Aorta (tissue), 5 donors: ENCODE measurements at regions not wholly inside any gene's neighbourhood (a gene's known extent, or its start where the extent isn't known, plus 50 kb on each side); places are given as distances from the start of the nearest gene placed in this dataset.

Experiments used
- ATAC-seq: fragments of 200-7000 bp; cut with Tn5 transposase; one replicate; pipeline ENCODE4 v1.9.1; 2022; ENCODE audit warnings: moderate library complexity; ENCODE audit not compliant: low FRiP score
- DNase-seq, 2 donors: peaks; one replicate each; pipeline ENCODE4 v3.0.0-alpha.2; 2020
- H3K27ac ChIP-seq, 2 donors: one replicate each; pipeline ENCODE4 v1.5.1; 2013; ENCODE audit warnings: low read length in 2 of 2, mild to moderate bottlenecking in 2 of 2, moderate library complexity in 2 of 2, control low read depth in 1 of 2, inconsistent platforms in 1 of 2, low read depth in 1 of 2
- H3K27me3 ChIP-seq, 2 donors: one replicate each; pipeline ENCODE4 v1.6.1; 2013; ENCODE audit warnings: control low read depth in 1 of 2, low read length in 1 of 2, mild to moderate bottlenecking in 1 of 2, moderate library complexity in 1 of 2; ENCODE audit not compliant: insufficient read depth in 2 of 2, control insufficient read depth in 1 of 2
- H3K36me3 ChIP-seq, 2 donors: one replicate each; pipeline ENCODE4 v1.6.1; 2013; ENCODE audit warnings: control low read depth in 1 of 2, low read length in 1 of 2, mild to moderate bottlenecking in 1 of 2; ENCODE audit not compliant: insufficient read depth in 2 of 2, control insufficient read depth in 1 of 2
- H3K4me1 ChIP-seq, 2 donors: one replicate each; pipeline ENCODE4 v1.6.1; 2013; ENCODE audit warnings: low read length in 2 of 2, control low read depth in 1 of 2, mild to moderate bottlenecking in 1 of 2, moderate library complexity in 1 of 2; ENCODE audit not compliant: insufficient read depth in 2 of 2, control insufficient read depth in 1 of 2
- H3K4me3 ChIP-seq, 2 donors: one replicate each; pipeline ENCODE4 v1.5.1; 2013; ENCODE audit warnings: low read length in 2 of 2, control low read depth in 1 of 2, mild to moderate bottlenecking in 1 of 2
- H3K9me3 ChIP-seq: one replicate; pipeline ENCODE4 v1.6.1; 2013; ENCODE audit warnings: mild to moderate bottlenecking, low read length; ENCODE audit not compliant: control insufficient read depth
- WGBS, 2 donors: extraction: QIAGEN DNeasy Blood & Tissue Kit; methylation state at CpG; one replicate each; pipeline ENCODE4 v1.1.7; 2013; 5-methylcytosine and 5-hydroxymethylcytosine counted together
- intact Hi-C, 2 donors: fragments of 100-400 bp; cut with DNase I; formaldehyde crosslinking; loops; one replicate each; pipeline versions ENCODE4 v1.14.2 to v1.15.0; 2022
- donor health status: healthy with polysubstance abuse.
- donor health status: Bipolar disorder and iron deficiency.
- donor health status: DM: no; HTN: no; CAD: no.
- donor health status: DM: no; HTN: no; CAD: no.
- donor health status: DM: yes; HTN: yes; CAD: no.

DNA sequence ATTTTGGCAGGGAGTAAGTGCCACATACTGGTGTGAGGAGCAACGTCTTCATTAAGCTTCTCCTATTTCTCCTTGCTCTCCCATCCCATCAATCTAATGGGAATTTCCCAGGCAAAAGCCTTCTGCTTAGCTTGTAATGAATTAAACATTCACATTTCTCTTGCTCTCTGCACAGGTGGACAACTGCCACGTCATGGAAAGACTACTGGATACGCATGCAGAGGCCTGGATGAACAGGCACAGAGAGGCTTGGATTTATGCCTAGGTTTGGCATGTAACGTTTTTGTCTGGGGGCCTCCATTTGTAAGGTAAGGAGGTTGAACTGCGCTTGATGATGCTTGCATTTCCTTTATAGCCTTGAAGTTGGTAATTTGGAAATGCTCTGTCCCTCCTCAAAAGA lies 374.8 kb downstream of the KLF12 start:
- DNase-seq: no peak
- no peaks in the 10 kb centered on the region for H3K27me3 ChIP-seq
- intact Hi-C loops: loop anchor here (10.0 kb wide), 4 partner anchors 75 to 1465 kb away; no protein-coding TSS in a partner anchor
- 71 to 75% methylated on average over 5 of the region's 5 CpGs for WGBS, 2 donors
- no peaks in the 10 kb centered on the region for H3K4me1 ChIP-seq
- no peaks in the 10 kb centered on the region for H3K9me3 ChIP-seq
- no peaks in the 10 kb centered on the region for H3K36me3 ChIP-seq
- no peak overlapping the region for H3K4me3 ChIP-seq
- no peak for ATAC-seq
- H3K27ac ChIP-seq: no peak overlapping the region

- 62 to 69% methylated on average over 2 of the region's 2 CpGs for WGBS, 2 donors
- ATAC-seq: no peak
- Histone ChIP-seq H3K27me3 (no peaks in the 10 kb centered on the region), H3K9me3 (no peaks in the 10 kb centered on the region), H3K27ac (no peak overlapping the region), H3K4me3 (no peak overlapping the region), H3K4me1 (no peaks in the 10 kb centered on the region), H3K36me3 (no peaks in the 10 kb centered on the region)
- DNase-seq: no peak
- intact Hi-C loops: loop anchor here (10.0 kb wide), 4 partner anchors 77 to 1467 kb away; no protein-coding TSS in a partner anchor
Measured at GRCh38 chr13:73757481-73758233, 376.5 kb downstream of the KLF12 start.

DNA sequence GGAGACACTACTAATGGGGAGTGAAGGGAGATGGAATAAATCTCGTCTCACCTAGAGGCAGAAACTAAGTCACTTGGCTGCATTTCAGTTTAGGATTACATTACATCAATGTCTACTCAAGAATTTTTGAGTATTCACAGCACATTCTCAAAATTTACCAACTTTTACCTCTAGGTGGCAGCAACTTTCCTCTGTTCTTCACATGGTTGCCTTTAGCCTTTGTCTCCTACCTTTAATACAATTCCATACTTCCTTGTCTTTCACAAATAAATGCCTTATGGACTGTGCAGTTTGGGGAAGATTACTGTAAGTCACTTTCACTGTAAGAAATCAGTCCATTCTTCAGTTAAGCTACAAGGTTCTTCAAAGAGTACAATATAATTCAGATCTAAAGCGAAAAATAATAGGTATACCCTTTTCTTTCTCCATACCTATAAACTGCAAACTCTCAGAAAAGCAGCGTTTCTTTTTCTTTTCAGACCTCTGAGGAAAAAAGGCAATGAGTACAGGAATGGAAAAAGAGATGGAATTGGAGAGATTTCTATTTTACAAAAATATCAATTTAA lies 379.4 kb downstream of the KLF12 start:
- H3K4me1 ChIP-seq: no peaks in the 10 kb centered on the region
- intact Hi-C loops: loop anchor here (5.0 to 10.0 kb wide), 5 partner anchors 80 to 1470 kb away; no protein-coding TSS in a partner anchor
- 51% methylated on average over 3 of the region's 3 CpGs for WGBS, 2 donors

DNA sequence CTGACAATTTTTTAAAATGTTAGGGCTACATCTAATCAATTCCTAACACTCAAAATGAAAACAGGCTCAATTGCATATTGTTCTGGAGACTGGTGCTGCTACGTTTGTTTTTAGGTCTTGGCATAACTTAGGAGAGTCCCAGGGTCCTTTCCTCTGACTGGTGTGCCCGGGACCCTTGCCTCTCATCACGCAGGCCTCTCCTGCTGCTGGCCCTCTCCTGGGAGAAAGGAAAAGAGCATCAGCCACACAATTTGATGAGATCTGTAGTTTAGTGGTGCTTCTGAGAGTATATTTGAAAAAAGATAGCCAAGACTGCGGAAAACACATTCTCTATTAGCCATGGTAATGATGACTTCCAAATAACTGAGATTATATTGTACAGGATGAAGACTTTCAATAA lies 380.0 kb downstream of the KLF12 start:
- ATAC-seq: no peak
- H3K36me3 ChIP-seq: peaks cover 0 to 5% of the 10 kb centered on the region in 2 donors
- H3K27me3 ChIP-seq: no peaks in the 10 kb centered on the region
- intact Hi-C loops: loop anchor here (5.0 to 10.0 kb wide), 5 partner anchors 81 to 1471 kb away; no protein-coding TSS in a partner anchor
- no peak overlapping the region for H3K4me3 ChIP-seq
- no peaks in the 10 kb centered on the region for H3K4me1 ChIP-seq
- no peak for DNase-seq
- H3K9me3 ChIP-seq: no peaks in the 10 kb centered on the region
- WGBS, 2 donors: 42 to 44% methylated on average over 4 of the region's 4 CpGs
- H3K27ac ChIP-seq: no peak overlapping the region

More for the DNA sequence above, 379.4 kb downstream of the KLF12 start:
- no peak for DNase-seq
- Histone ChIP-seq H3K9me3 (no peaks in the 10 kb centered on the region), H3K36me3 (peaks cover 0 to 5% of the 10 kb centered on the region in 2 donors), H3K27ac (no peak overlapping the region), H3K4me3 (no peak overlapping the region), H3K27me3 (no peaks in the 10 kb centered on the region)
- peak; percentile 64 for ATAC-seq

GRCh38 chr13:73751290-73751689 lies 382.9 kb downstream of the KLF12 start:
- no peak overlapping the region for H3K4me3 ChIP-seq
- H3K27me3 ChIP-seq: no peaks in the 10 kb centered on the region
- WGBS, 2 donors: 82 to 83% methylated on average over 3 of the region's 3 CpGs
- H3K4me1 ChIP-seq: no peaks in the 10 kb centered on the region
- H3K36me3 ChIP-seq: peaks cover 0 to 5% of the 10 kb centered on the region in 2 donors
- H3K9me3 ChIP-seq: no peaks in the 10 kb centered on the region
- H3K27ac ChIP-seq: no peak overlapping the region
- ATAC-seq: no peak
- intact Hi-C loops: loop anchor here (5.0 to 10.0 kb wide), 5 partner anchors 84 to 1474 kb away; no protein-coding TSS in a partner anchor
- no peak for DNase-seq

DNA sequence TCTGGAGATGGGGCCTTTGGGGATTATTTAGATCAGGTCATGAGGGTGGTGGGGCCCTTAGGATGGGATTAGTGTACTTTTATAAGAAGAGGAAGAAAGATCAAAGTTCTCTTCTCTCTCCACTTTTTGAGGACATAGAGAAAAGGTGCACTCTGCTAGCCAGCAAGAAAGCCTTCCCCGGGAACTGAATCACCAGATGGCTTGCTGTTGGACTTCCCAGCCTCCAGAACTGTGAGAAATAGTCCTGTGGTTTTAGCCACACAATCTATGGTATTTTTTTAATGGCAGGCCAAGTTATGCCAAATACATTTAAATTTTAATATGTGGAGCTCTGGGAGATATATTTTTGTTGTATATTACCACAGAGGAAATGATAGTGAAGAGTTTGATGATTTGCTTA lies 385.8 kb downstream of the KLF12 start:
- 96 to 97% methylated on average over 1 of the region's 1 CpG for WGBS, 2 donors
- intact Hi-C loops: no loop called here
- DNase-seq: no peak
- no peak overlapping the region for H3K27ac ChIP-seq
- H3K36me3 ChIP-seq: peaks cover 0 to 5% of the 10 kb centered on the region in 2 donors
- H3K4me1 ChIP-seq: peaks cover 0 to 3% of the 10 kb centered on the region in 2 donors
- H3K4me3 ChIP-seq: no peak overlapping the region
- no peaks in the 10 kb centered on the region for H3K27me3 ChIP-seq
- no peaks in the 10 kb centered on the region for H3K9me3 ChIP-seq
- ATAC-seq: no peak

DNA sequence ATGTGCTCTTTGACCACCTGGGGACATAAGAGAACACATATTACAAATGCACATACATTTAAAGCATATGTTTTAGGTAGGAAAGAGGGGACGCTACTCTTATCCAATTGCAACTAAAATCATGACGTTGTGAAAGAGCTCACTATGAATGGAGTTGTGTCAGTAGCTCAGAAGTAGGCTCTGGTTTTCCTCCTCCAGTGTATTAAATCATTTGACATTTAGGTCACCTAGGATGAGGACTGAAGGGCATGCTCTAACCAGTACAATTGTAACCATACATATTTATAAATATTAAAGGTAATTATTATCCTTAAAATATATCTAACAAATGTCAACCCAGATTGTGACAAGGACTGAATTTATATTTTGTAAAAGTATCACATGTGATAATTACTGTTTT lies 389.0 kb downstream of the KLF12 start:
- 70 to 79% methylated on average over 2 of the region's 2 CpGs for WGBS, 2 donors
- Histone ChIP-seq H3K36me3 (peaks cover 0 to 1% of the 10 kb centered on the region in 2 donors), H3K9me3 (no peaks in the 10 kb centered on the region), H3K27me3 (no peaks in the 10 kb centered on the region), H3K4me3 (no peak overlapping the region), H3K27ac (no peak overlapping the region), H3K4me1 (peaks cover 0 to 3% of the 10 kb centered on the region in 2 donors)
- DNase-seq: no peak
- intact Hi-C loops: no loop called here
- ATAC-seq: no peak

DNA sequence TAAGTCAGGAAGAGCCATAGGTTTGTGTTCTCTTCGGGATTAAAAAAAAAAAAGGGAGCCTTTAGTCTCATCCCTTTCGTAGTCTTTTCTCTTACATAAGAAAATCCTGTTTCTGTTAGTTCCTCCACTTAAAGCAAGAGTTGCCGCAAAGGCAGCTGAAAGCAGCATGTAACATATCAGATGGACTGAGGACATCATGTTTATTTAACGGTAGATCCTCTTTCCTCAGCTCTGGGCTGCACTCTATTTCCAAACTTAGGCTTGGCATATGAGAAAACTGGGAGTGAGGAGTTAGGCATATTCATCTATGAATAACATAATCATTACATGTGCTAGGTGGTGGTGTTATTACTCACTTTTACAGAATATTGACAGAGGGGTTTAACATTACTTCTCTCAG lies 391.2 kb downstream of the KLF12 start:
- Histone ChIP-seq H3K4me1 (peaks cover 0 to 3% of the 10 kb centered on the region in 2 donors), H3K9me3 (no peaks in the 10 kb centered on the region), H3K4me3 (no peak overlapping the region), H3K27me3 (no peaks in the 10 kb centered on the region), H3K36me3 (no peaks in the 10 kb centered on the region), H3K27ac (no peak overlapping the region)
- no peak for ATAC-seq
- 89 to 92% methylated on average over 4 of the region's 4 CpGs for WGBS, 2 donors
- intact Hi-C loops: no loop called here
- DNase-seq: no peak

DNA sequence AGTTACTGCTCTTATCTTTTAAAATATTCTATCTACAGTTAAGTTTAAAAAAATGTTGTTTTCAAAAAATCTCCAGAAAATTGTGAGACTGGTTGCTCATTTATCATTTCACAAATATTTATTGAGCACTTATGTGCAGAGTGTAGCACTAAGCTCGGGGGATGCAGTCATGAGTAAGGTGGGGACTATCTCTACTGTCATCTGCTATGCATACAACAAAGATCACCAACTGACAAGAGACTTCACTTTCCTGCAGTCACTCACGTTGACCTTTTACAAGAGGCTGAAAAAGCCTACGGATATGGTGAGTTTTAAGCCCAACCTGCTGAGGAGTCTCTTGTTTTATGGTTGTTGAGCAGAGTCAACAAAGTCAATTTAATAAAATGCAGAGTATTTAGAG lies 392.5 kb downstream of the KLF12 start:
- Histone ChIP-seq H3K27ac (no peak overlapping the region), H3K4me3 (no peak overlapping the region), H3K36me3 (no peaks in the 10 kb centered on the region), H3K9me3 (no peaks in the 10 kb centered on the region), H3K4me1 (peaks cover 0 to 3% of the 10 kb centered on the region in 2 donors), H3K27me3 (no peaks in the 10 kb centered on the region)
- 62 to 69% methylated on average over 3 of the region's 3 CpGs for WGBS, 2 donors
- intact Hi-C loops: no loop called here
- ATAC-seq (no peak), DNase-seq (no peak)
